ENCODE measurements at regions not wholly inside any gene's neighbourhood (a gene's known extent, or its start where the extent isn't known, plus 50 kb on each side); places are given as distances from the start of the nearest gene placed in this dataset.

DNA sequence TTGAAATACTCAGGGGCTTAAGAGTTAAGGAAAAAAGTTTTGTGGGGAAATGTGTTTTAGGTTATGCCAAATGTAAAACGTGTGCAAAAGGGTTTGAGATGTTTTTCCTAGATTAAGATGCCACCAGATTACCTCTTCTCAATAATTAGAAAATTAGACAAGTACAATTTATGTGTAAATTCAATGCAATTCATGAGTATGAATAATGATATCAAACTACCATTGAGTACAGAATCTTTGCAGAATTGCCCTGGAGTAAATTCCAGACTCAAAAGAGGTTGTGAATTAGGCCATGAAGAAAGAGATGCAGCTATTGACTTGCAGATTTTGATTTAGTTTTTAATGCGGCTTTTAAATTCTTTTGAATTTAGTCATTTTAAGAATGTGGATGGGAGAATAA is 159.4 kb upstream of the INHBA start:
- Mint-ChIP-seq H3K4me3 (no peak overlapping the region), H3K9me3 (peaks cover 19% of the 10 kb centered on the region), H3K27me3 (ENCODE audit: low read depth) (no peaks in the 10 kb centered on the region), H3K27ac (peak overlapping the region; percentile 1 to 61 (median 46)), H3K36me3 (ENCODE audit: low read depth) (no peaks in the 10 kb centered on the region), H3K4me1 (peaks cover 11% of the 10 kb centered on the region)
- TF ChIP-seq, protein P1, sequence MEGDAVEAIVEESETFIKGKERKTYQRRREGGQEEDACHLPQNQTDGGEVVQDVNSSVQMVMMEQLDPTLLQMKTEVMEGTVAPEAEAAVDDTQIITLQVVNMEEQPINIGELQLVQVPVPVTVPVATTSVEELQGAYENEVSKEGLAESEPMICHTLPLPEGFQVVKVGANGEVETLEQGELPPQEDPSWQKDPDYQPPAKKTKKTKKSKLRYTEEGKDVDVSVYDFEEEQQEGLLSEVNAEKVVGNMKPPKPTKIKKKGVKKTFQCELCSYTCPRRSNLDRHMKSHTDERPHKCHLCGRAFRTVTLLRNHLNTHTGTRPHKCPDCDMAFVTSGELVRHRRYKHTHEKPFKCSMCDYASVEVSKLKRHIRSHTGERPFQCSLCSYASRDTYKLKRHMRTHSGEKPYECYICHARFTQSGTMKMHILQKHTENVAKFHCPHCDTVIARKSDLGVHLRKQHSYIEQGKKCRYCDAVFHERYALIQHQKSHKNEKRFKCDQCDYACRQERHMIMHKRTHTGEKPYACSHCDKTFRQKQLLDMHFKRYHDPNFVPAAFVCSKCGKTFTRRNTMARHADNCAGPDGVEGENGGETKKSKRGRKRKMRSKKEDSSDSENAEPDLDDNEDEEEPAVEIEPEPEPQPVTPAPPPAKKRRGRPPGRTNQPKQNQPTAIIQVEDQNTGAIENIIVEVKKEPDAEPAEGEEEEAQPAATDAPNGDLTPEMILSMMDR (IDR thresholded peaks at IDR 0.05; ENCODE audit: unreplicated experiment in 3 of 3), result no peak

DNA sequence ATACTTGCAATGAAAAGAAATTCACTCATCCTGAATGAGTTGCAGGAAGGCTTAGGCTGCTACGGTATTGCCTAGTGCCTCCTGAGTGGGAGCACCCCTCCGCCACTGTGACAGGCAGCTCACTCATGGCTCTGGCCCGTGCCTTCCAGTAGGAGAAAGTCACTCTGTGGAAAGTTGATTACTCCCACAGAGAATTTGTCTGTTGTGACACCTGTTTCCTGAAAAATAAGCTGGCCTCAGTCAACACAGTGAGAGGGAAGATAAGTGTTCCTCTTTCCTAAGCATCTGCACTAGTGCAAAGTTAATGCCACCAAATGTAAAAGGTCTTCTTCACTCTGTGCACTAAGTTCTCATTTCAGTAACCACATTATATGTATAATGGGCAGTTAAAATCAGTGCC is 158.8 kb upstream of the INHBA start:
- Mint-ChIP-seq H3K4me3 (no peak overlapping the region), H3K27ac (peak overlapping the region; percentile 1 to 61 (median 46)), H3K9me3 (peaks cover 16% of the 10 kb centered on the region), H3K27me3 (ENCODE audit: low read depth) (no peaks in the 10 kb centered on the region), H3K4me1 (peaks cover 11% of the 10 kb centered on the region), H3K36me3 (ENCODE audit: low read depth) (no peaks in the 10 kb centered on the region)
- TF ChIP-seq, protein P1 (IDR thresholded peaks at IDR 0.05; ENCODE audit: unreplicated experiment in 3 of 3), result no peak

DNA sequence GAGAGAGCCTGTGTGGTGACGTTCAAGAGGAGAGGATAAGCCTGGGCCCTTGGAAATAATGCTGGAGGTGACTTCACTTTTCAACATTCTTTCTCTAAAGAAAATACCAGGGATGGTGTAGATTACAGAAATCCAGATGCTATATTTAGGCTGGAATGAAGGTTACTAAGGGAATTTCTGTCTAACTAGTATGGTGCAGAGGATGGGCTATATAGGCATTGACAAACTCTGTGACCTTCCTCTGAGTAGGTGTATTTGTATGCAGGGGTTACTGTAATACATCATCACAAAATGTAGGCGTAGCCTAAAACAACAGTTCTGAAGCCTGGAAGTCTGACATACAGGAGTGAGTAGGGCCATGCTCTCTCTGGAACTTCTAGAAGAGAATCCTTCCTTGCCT is 155.3 kb upstream of the INHBA start:
- TF ChIP-seq, protein P1 (IDR thresholded peaks at IDR 0.05; ENCODE audit: unreplicated experiment in 3 of 3), result no peak
- H3K4me3 Mint-ChIP-seq, result no peak overlapping the region
- H3K9me3 Mint-ChIP-seq, result no peaks in the 10 kb centered on the region
- no peaks in the 10 kb centered on the region for H3K36me3 Mint-ChIP-seq (ENCODE audit: low read depth)
- no peak overlapping the region for H3K27ac Mint-ChIP-seq
- peaks cover 11% of the 10 kb centered on the region for H3K4me1 Mint-ChIP-seq
- peaks cover 5% of the 10 kb centered on the region for H3K27me3 Mint-ChIP-seq (ENCODE audit: low read depth)

DNA sequence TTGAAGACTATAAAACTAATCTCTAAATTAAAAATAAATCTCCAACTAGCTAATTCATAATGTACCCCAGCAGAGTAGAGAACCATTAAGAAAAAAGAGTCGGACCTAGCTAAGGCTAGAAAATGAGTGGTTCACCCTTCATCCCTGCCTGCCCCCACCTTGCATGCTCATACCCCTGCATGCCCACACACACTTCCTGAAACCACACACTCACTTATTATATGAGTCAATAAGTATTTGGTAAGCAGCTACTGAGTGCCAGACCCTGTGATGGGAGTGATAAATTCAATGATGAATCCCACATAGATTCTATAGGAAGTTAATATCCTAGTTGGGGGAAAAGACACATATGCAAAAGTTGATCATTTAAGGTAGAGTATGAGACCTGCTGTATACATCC is 152.9 kb upstream of the INHBA start:
- no peaks in the 10 kb centered on the region for H3K36me3 Mint-ChIP-seq (ENCODE audit: low read depth)
- H3K27me3 Mint-ChIP-seq (ENCODE audit: low read depth), result peaks cover 5% of the 10 kb centered on the region
- TF ChIP-seq, protein P1 (IDR thresholded peaks at IDR 0.05; ENCODE audit: unreplicated experiment in 3 of 3), result no peak
- H3K4me1 Mint-ChIP-seq, result no peaks in the 10 kb centered on the region
- peaks cover 4% of the 10 kb centered on the region for H3K9me3 Mint-ChIP-seq
- H3K4me3 Mint-ChIP-seq, result no peak overlapping the region
- H3K27ac Mint-ChIP-seq, result no peak overlapping the region

DNA sequence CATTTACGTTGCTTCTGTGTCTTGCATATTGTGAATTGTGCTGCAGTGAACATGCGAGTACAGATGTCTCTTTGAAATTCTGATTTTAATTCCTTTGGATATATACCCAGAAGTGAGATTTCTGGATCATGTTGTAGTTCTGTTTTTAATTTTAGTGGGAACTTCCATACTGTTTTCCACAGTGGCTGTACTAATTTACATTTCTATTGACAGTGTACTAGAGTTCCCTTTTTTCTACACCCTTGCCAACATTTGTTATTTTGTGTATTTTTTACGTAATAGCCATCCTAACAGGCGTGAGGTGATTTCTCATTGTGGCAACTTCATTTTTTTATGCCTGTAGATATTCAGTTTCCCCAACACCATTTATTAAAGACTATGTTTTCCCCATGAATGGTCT is 144.7 kb upstream of the INHBA start:
- Mint-ChIP-seq H3K4me1 (no peaks in the 10 kb centered on the region), H3K27ac (no peak overlapping the region), H3K36me3 (ENCODE audit: low read depth) (no peaks in the 10 kb centered on the region), H3K9me3 (peaks cover 15% of the 10 kb centered on the region), H3K27me3 (ENCODE audit: low read depth) (no peaks in the 10 kb centered on the region), H3K4me3 (no peak overlapping the region)
- TF ChIP-seq, protein P1 (IDR thresholded peaks at IDR 0.05; ENCODE audit: unreplicated experiment in 3 of 3), result no peak

DNA sequence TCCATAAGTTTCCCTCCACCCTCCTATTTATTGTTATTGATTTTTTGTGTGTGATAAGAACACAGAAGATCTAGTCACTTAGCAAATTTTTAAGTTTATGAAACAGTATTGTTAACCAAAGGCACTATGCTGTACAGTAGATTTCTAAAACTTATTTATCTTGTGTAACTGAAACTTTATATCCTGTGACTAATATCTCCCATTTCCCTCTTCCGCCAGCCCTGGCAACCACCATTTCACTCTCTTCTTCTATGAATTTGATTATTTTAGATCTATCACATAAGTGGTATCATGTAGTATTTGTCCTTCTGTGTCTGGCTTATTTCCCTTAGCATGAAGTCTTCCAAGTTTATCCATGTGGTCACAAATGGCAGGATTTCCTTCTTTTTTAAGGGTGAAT is 144.3 kb upstream of the INHBA start:
- TF ChIP-seq, protein P1 (IDR thresholded peaks at IDR 0.05; ENCODE audit: unreplicated experiment in 3 of 3), result no peak
- Mint-ChIP-seq H3K27me3 (ENCODE audit: low read depth) (no peaks in the 10 kb centered on the region), H3K9me3 (peaks cover 18% of the 10 kb centered on the region), H3K36me3 (ENCODE audit: low read depth) (no peaks in the 10 kb centered on the region), H3K4me1 (no peaks in the 10 kb centered on the region), H3K27ac (no peak overlapping the region), H3K4me3 (no peak overlapping the region)
